Endothelial cell of umbilical vein (primary cell): ENCODE measurements at regions not wholly inside any gene's neighbourhood (a gene's known extent, or its start where the extent isn't known, plus 50 kb on each side); places are given as distances from the start of the nearest gene placed in this dataset.

Experiments used
- CTCF ChIP-seq, 2 donors: IDR thresholded peaks; 1 replicate in 1 of 2; 2 replicates in 1 of 2; pipeline ENCODE4 v1.5.1; 2011; ENCODE audit warnings: low read length in 2 of 2, mild to moderate bottlenecking in 2 of 2, moderate library complexity in 2 of 2, control low read depth in 1 of 2, inconsistent platforms in 1 of 2, low read depth in 1 of 2; ENCODE audit not compliant: insufficient read depth in 1 of 2; ENCODE audit errors: extremely low read depth in 1 of 2
- EZH2 ChIP-seq: IDR thresholded peaks from 2 replicates; pipeline ENCODE4 v1.6.1; 2012; ENCODE audit warnings: borderline replicate concordance, low read depth, mild to moderate bottlenecking, moderate library complexity, low read length, inconsistent platforms; ENCODE audit not compliant: severe bottlenecking
- FOS ChIP-seq: IDR thresholded peaks from 2 replicates; pipeline ENCODE4 v1.6.1; 2011; ENCODE audit warnings: mild to moderate bottlenecking, low read length, moderate library complexity, borderline replicate concordance; ENCODE audit not compliant: insufficient read depth
- JUN ChIP-seq: IDR thresholded peaks from 2 replicates; pipeline ENCODE4 v1.6.1; 2011; ENCODE audit warnings: borderline replicate concordance, low read depth; ENCODE audit not compliant: insufficient read length, insufficient read depth
- MAX ChIP-seq: IDR thresholded peaks from 2 replicates; pipeline ENCODE4 v1.6.1; 2011; ENCODE audit not compliant: insufficient read depth, insufficient read length
- MYC ChIP-seq: IDR thresholded peaks from one replicate; pipeline ENCODE4 v1.6.1; 2011; ENCODE audit warnings: mild to moderate bottlenecking, low read depth, low read length
- POLR2A ChIP-seq: IDR thresholded peaks from 2 replicates; pipeline ENCODE4 v1.6.1; 2012; ENCODE audit warnings: low read depth, mild to moderate bottlenecking, control low read depth, low read length
- POLR2AphosphoS5 ChIP-seq: IDR thresholded peaks from 2 replicates; pipeline ENCODE4 v1.6.1; 2012; ENCODE audit warnings: low read depth, mild to moderate bottlenecking, control low read depth, low read length, moderate library complexity; ENCODE audit not compliant: insufficient read depth

GRCh38 chr14:56416213-56416612 lies 163.4 kb upstream of the TMEM260 start:
- no peak for TF ChIP-seq POLR2AphosphoS5
- no peak for TF ChIP-seq POLR2A
- TF ChIP-seq CTCF (IDR thresholded peaks at IDR 0.05; ENCODE audit: extremely low read depth in 1 of 2, insufficient read depth in 1 of 2, low read depth in 1 of 2, low read length in 2 of 2): no peak
- no peak for TF ChIP-seq FOS
- TF ChIP-seq MAX: no peak
- no peak for TF ChIP-seq EZH2
- no peak for TF ChIP-seq MYC
- TF ChIP-seq JUN: no peak
